Fibroblast of lung (primary cell): ENCODE measurements at regions not wholly inside any gene's neighbourhood (a gene's known extent, or its start where the extent isn't known, plus 50 kb on each side); places are given as distances from the start of the nearest gene placed in this dataset.

Experiments
- DNase-seq, 2 donors: peaks; one replicate each; pipeline versions ENCODE4 v3.0.0 to v3.0.0-alpha.2; 2010; ENCODE audit warnings: low read depth in 2 of 2
- H2AFZ ChIP-seq: 2 replicates; pipeline ENCODE4 v1.5.1; 2012; ENCODE audit warnings: low read length, control low read depth, inconsistent platforms
- H3K27ac ChIP-seq: 2 replicates; pipeline ENCODE4 v1.5.1; 2011; ENCODE audit warnings: low read length, control low read depth; ENCODE audit not compliant: insufficient read depth
- H3K27me3 ChIP-seq: 2 replicates; pipeline ENCODE4 v1.5.1; 2011; ENCODE audit warnings: mild to moderate bottlenecking, low read length; ENCODE audit not compliant: control insufficient read depth, insufficient read depth
- H3K36me3 ChIP-seq: 2 replicates; pipeline ENCODE4 v1.5.1; 2011; ENCODE audit warnings: low read length; ENCODE audit not compliant: control insufficient read depth, insufficient read depth
- H3K4me1 ChIP-seq: 2 replicates; pipeline ENCODE4 v1.5.1; 2011; ENCODE audit warnings: low read length; ENCODE audit not compliant: control insufficient read depth, insufficient read depth; ENCODE audit errors: extremely low read depth
- H3K4me2 ChIP-seq: 2 replicates; pipeline ENCODE4 v1.5.1; 2011; ENCODE audit warnings: low read length, control low read depth; ENCODE audit not compliant: insufficient read depth; ENCODE audit errors: extremely low read depth
- H3K4me3 ChIP-seq, 4 experiments: fragments of 200-600 bp in 1 of 4; sonication (generic) in 1 of 4; replicated peaks in 1 of 4; 2 replicates each; pipeline ENCODE4 v1.5.1; 2011 to 2016; ENCODE audit warnings: low read length in 4 of 4, low read depth in 3 of 4, mild to moderate bottlenecking in 3 of 4, control low read depth in 2 of 4, inconsistent platforms in 1 of 4, mixed read lengths in 1 of 4; ENCODE audit not compliant: insufficient read depth in 1 of 4; ENCODE audit errors: control extremely low read depth in 1 of 4
- H3K79me2 ChIP-seq: 2 replicates; pipeline ENCODE4 v1.5.1; 2012; ENCODE audit warnings: mild to moderate bottlenecking, low read length, inconsistent platforms; ENCODE audit not compliant: control insufficient read depth, insufficient read depth
- H3K9ac ChIP-seq: 2 replicates; pipeline ENCODE4 v1.5.1; 2011; ENCODE audit warnings: mild to moderate bottlenecking, low read length, control low read depth; ENCODE audit not compliant: insufficient read depth
- H3K9me3 ChIP-seq: 2 replicates; pipeline ENCODE4 v1.5.1; 2012; ENCODE audit warnings: low read depth, low read length; ENCODE audit not compliant: control insufficient read depth, insufficient read depth
- H4K20me1 ChIP-seq: 2 replicates; pipeline ENCODE4 v1.5.1; 2011; ENCODE audit warnings: low read length; ENCODE audit not compliant: control insufficient read depth, insufficient read depth; ENCODE audit errors: extremely low read depth
- EZH2 ChIP-seq: IDR thresholded peaks from 2 replicates; pipeline ENCODE4 v1.5.1; 2012; ENCODE audit warnings: low read length, control low read depth, mild to moderate bottlenecking; ENCODE audit errors: missing control alignments
- TF ChIP-seq, protein P1 (sequence below), 2 donors: IDR thresholded peaks in 1 of 2; conservative IDR thresholded peaks in 1 of 2; 1 replicate in 1 of 2; 2 replicates in 1 of 2; pipeline ENCODE4 v1.5.1; 2011 to 2012; ENCODE audit warnings: low read length in 2 of 2, control low read depth in 1 of 2, inconsistent platforms in 1 of 2, low read depth in 1 of 2, mild to moderate bottlenecking in 1 of 2

DNA sequence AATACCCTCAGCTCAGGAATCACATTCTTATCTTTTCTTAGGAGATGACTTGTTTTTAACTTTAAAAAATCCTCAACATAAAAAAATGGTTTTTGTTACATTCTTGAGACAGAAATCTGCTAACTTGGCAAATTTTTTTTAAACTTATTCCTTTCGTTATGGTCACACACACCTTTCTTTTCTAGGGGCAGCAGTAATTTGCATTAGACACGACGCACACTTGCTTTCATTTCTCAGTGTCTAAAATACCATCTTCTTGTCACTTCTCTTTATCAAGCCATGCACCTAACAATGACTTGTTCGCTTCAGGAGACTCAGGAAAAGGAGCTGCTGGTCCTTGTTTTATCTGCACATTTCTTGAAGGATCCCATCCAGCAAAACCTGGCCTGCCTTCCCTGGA, 112.6 kb upstream of the TBL1X start:
- Histone ChIP-seq H3K4me1 (peaks cover 5% of the 10 kb centered on the region), H3K27me3 (no peaks in the 10 kb centered on the region), H3K79me2 (no peaks in the 10 kb centered on the region), H3K9ac (no peak overlapping the region), H2AFZ (no peak overlapping the region), H3K4me2 (peak overlapping the region; percentile 35), H3K9me3 (no peaks in the 10 kb centered on the region), H3K27ac (peak overlapping the region; percentile 27), H3K4me3 (no peak overlapping the region), H4K20me1 (no peaks in the 10 kb centered on the region), H3K36me3 (no peaks in the 10 kb centered on the region)
- DNase-seq: no peak
- TF ChIP-seq, protein P1, sequence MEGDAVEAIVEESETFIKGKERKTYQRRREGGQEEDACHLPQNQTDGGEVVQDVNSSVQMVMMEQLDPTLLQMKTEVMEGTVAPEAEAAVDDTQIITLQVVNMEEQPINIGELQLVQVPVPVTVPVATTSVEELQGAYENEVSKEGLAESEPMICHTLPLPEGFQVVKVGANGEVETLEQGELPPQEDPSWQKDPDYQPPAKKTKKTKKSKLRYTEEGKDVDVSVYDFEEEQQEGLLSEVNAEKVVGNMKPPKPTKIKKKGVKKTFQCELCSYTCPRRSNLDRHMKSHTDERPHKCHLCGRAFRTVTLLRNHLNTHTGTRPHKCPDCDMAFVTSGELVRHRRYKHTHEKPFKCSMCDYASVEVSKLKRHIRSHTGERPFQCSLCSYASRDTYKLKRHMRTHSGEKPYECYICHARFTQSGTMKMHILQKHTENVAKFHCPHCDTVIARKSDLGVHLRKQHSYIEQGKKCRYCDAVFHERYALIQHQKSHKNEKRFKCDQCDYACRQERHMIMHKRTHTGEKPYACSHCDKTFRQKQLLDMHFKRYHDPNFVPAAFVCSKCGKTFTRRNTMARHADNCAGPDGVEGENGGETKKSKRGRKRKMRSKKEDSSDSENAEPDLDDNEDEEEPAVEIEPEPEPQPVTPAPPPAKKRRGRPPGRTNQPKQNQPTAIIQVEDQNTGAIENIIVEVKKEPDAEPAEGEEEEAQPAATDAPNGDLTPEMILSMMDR (conservative IDR thresholded peaks at IDR 0.05 in 1 of 2, IDR thresholded peaks at IDR 0.05 in 1 of 2; ENCODE audit: low read depth in 1 of 2, low read length in 2 of 2): no peak
- TF ChIP-seq EZH2: no peak

DNA sequence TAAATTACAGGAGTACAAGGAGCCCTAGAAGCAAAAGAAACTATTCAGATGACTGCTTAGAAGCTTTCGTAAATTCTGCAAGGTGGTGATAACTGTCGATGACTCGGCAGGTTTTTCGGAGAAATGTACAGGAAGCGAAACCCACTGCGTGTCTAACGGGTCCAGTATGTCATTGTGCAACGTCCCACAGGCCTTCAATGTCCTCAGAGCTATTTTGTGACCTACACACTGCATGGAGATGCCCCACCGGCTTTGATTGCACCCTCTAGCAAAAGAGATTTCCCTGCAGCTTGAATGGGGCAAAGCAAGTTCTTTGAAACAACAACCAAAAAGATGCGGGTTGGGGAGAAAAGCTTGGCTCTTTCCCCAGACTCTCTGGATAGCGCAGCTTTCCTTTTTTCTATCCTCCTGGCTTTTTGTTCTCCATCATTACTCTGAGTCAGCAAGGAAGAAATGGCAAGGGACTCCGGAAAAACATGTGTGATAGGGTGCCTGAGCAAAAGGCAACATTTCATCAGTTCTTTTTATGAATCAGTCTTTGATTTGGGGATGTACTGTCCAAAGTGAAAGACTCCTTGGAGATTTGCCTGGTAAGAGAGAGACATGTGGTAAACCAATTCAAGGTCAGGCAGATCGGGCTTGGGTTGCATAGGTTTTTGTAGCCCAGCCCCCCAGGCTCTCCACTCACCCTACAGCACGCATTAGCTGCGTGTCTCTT, 112.0 kb upstream of the TBL1X start:
- no peaks in the 10 kb centered on the region for H3K9me3 ChIP-seq
- no peaks in the 10 kb centered on the region for H4K20me1 ChIP-seq
- H2AFZ ChIP-seq: no peak overlapping the region
- peak; percentile 75 to 80 for DNase-seq
- peak overlapping the region in 1 of 4 experiments; percentile 17 for H3K4me3 ChIP-seq
- no peak overlapping the region for H3K4me2 ChIP-seq
- no peaks in the 10 kb centered on the region for H3K36me3 ChIP-seq
- peaks cover 5% of the 10 kb centered on the region for H3K4me1 ChIP-seq
- no peak overlapping the region for H3K9ac ChIP-seq
- H3K27me3 ChIP-seq: no peaks in the 10 kb centered on the region
- no peaks in the 10 kb centered on the region for H3K79me2 ChIP-seq
- TF ChIP-seq, protein P1 (conservative IDR thresholded peaks at IDR 0.05 in 1 of 2, IDR thresholded peaks at IDR 0.05 in 1 of 2; ENCODE audit: low read depth in 1 of 2, low read length in 2 of 2): no peak
- no peak for TF ChIP-seq EZH2
- H3K27ac ChIP-seq: peak overlapping the region; percentile 27

DNA sequence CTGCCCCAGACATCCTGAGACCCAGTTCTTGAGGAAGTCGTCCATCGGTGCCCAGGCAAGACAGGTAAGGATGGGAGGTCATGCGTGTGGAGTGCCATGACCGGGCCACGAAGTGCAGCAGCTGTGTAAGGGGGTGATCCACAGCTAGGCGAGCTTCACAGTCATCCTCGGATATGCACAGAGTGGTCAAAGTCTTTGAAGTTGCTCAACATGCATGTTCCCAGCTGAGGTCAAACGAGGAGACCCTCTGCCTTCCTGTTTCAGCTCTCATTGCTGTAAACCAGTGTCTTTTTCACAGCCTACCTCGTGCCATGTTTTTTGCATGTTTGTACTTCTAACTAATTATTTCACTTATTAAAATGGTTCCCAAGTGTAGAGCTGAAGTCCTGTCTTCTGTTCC, 109.9 kb upstream of the TBL1X start:
- no peak for TF ChIP-seq EZH2
- TF ChIP-seq, protein P1 (conservative IDR thresholded peaks at IDR 0.05 in 1 of 2, IDR thresholded peaks at IDR 0.05 in 1 of 2; ENCODE audit: low read depth in 1 of 2, low read length in 2 of 2): no peak
- no peak overlapping the region for H3K9ac ChIP-seq
- no peak overlapping the region for H3K4me3 ChIP-seq

More for the DNA sequence above, 109.9 kb upstream of the TBL1X start:
- no peaks in the 10 kb centered on the region for H3K79me2 ChIP-seq
- peaks cover 2% of the 10 kb centered on the region for H3K4me1 ChIP-seq
- no peaks in the 10 kb centered on the region for H3K9me3 ChIP-seq
- H3K27me3 ChIP-seq: no peaks in the 10 kb centered on the region
- no peak overlapping the region for H3K27ac ChIP-seq
- no peaks in the 10 kb centered on the region for H4K20me1 ChIP-seq
- no peak overlapping the region for H3K4me2 ChIP-seq
- H2AFZ ChIP-seq: no peak overlapping the region
- no peaks in the 10 kb centered on the region for H3K36me3 ChIP-seq
- no peak for DNase-seq
